ENCODE measurements at regions not wholly inside any gene's neighbourhood (a gene's known extent, or its start where the extent isn't known, plus 50 kb on each side); places are given as distances from the start of the nearest gene placed in this dataset.

DNA sequence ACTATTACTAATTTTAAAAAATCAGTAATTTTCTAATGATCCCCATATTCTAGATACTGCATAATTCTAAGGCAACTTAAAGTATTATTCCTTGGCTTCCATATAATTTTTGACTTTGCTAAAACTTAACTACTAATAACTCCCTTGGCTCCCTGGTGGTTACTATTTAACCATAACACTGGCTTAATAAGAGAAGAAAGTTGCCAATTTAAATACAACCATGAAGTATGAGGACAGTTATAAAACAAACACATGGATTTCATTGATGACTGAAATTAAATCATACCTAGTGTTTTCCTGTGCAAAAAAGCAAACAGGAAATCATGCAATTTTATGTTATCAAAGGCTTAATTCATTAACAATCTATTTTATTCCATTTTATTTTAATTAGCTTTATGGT, 1073.9 kb downstream of the GRM8 start:
- Histone ChIP-seq H3K27me3 (ENCODE audit: control insufficient read depth, extremely low read depth, insufficient read depth, low read length) (no peaks in the 10 kb centered on the region), H3K9me1 (ENCODE audit: control insufficient read depth, extremely low read depth, insufficient read depth, low read length) (no peaks in the 10 kb centered on the region), H3K36me3 (ENCODE audit: control insufficient read depth in 2 of 2, extremely low read depth in 1 of 2, insufficient read depth in 2 of 2, low read length in 2 of 2) (no peaks in the 10 kb centered on the region), H2AFZ (ENCODE audit: control insufficient read depth, low read length) (no peak overlapping the region), H3K4me1 (ENCODE audit: control insufficient read depth, extremely low read depth, insufficient read depth, low read length) (no peaks in the 10 kb centered on the region), H4K20me1 (ENCODE audit: control insufficient read depth, extremely low read depth, insufficient read depth, low read length) (no peaks in the 10 kb centered on the region), H3K4me2 (ENCODE audit: control insufficient read depth, extremely low read depth, insufficient read depth, low read depth, low read length) (no peak overlapping the region), H3K9me3 (ENCODE audit: control insufficient read depth, low read depth, low read length) (no peaks in the 10 kb centered on the region), H3K4me3 (ENCODE audit: control insufficient read depth in 2 of 3, extremely low read depth in 1 of 3, insufficient read depth in 2 of 3, low read depth in 1 of 3, low read length in 3 of 3) (no peak overlapping the region), H3K27ac (ENCODE audit: control insufficient read depth, insufficient read depth, low read length) (no peak overlapping the region), H3K79me2 (ENCODE audit: control insufficient read depth, insufficient read depth, low read length) (no peaks in the 10 kb centered on the region), H3K9ac (ENCODE audit: control insufficient read depth, extremely low read depth, insufficient read depth, low read length) (no peak overlapping the region)
- no peak for DNase-seq (ENCODE audit: low read depth, low spot score)
- FAIRE-seq = no peak
- TF ChIP-seq, protein P1, sequence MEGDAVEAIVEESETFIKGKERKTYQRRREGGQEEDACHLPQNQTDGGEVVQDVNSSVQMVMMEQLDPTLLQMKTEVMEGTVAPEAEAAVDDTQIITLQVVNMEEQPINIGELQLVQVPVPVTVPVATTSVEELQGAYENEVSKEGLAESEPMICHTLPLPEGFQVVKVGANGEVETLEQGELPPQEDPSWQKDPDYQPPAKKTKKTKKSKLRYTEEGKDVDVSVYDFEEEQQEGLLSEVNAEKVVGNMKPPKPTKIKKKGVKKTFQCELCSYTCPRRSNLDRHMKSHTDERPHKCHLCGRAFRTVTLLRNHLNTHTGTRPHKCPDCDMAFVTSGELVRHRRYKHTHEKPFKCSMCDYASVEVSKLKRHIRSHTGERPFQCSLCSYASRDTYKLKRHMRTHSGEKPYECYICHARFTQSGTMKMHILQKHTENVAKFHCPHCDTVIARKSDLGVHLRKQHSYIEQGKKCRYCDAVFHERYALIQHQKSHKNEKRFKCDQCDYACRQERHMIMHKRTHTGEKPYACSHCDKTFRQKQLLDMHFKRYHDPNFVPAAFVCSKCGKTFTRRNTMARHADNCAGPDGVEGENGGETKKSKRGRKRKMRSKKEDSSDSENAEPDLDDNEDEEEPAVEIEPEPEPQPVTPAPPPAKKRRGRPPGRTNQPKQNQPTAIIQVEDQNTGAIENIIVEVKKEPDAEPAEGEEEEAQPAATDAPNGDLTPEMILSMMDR (optimal IDR thresholded peaks at IDR 0.05 in 1 of 3, IDR thresholded peaks at IDR 0.05 in 1 of 3, conservative IDR thresholded peaks at IDR 0.05 in 1 of 3; ENCODE audit: extremely low read depth in 1 of 3, insufficient read depth in 2 of 3, low read length in 3 of 3) = no peak
- dilution Hi-C loops (cut with MboI; ENCODE audit: extremely low pct_ligation_motif_present, low sequenced_read_pairs) = no loop called here

DNA sequence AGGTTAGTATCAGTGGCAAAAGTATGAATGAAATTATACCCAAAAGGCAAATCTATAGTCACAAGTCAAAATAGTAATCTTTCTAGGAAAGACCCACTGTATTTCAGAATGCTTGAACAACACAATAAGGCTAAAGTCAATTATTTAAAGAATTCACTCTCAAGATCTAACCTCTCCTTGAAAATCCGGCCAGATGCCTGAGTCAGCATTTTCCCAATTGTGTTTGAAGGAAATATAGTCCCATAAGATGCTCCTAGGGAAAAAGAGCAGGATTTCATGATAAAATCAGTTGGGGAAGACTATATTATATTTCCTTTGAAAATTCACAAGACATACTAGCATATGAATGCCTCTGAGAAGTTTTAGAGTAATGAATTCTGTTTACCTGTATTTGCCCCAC, 1075.0 kb downstream of the GRM8 start:
- H3K9ac ChIP-seq (ENCODE audit: control insufficient read depth, extremely low read depth, insufficient read depth, low read length) = no peak overlapping the region
- no peak for FAIRE-seq
- H3K27me3 ChIP-seq (ENCODE audit: control insufficient read depth, extremely low read depth, insufficient read depth, low read length) = no peaks in the 10 kb centered on the region
- H3K4me2 ChIP-seq (ENCODE audit: control insufficient read depth, extremely low read depth, insufficient read depth, low read depth, low read length) = no peak overlapping the region
- no peaks in the 10 kb centered on the region for H4K20me1 ChIP-seq (ENCODE audit: control insufficient read depth, extremely low read depth, insufficient read depth, low read length)
- no peak for TF ChIP-seq EZH2 (IDR thresholded peaks at IDR 0.05; ENCODE audit: low read length)
- TF ChIP-seq, protein P1 (optimal IDR thresholded peaks at IDR 0.05 in 1 of 3, IDR thresholded peaks at IDR 0.05 in 1 of 3, conservative IDR thresholded peaks at IDR 0.05 in 1 of 3; ENCODE audit: extremely low read depth in 1 of 3, insufficient read depth in 2 of 3, low read length in 3 of 3) = no peak
- no peak overlapping the region for H2AFZ ChIP-seq (ENCODE audit: control insufficient read depth, low read length)
- no peaks in the 10 kb centered on the region for H3K36me3 ChIP-seq (ENCODE audit: control insufficient read depth in 2 of 2, extremely low read depth in 1 of 2, insufficient read depth in 2 of 2, low read length in 2 of 2)
- H3K4me3 ChIP-seq (ENCODE audit: control insufficient read depth in 2 of 3, extremely low read depth in 1 of 3, insufficient read depth in 2 of 3, low read depth in 1 of 3, low read length in 3 of 3) = no peak overlapping the region
- dilution Hi-C loops (cut with MboI; ENCODE audit: extremely low pct_ligation_motif_present, low sequenced_read_pairs) = no loop called here
- no peaks in the 10 kb centered on the region for H3K4me1 ChIP-seq (ENCODE audit: control insufficient read depth, extremely low read depth, insufficient read depth, low read length)
- no peaks in the 10 kb centered on the region for H3K9me3 ChIP-seq (ENCODE audit: control insufficient read depth, low read depth, low read length)
- H3K27ac ChIP-seq (ENCODE audit: control insufficient read depth, insufficient read depth, low read length) = no peak overlapping the region
- no peak for DNase-seq (ENCODE audit: low read depth, low spot score)
- no peaks in the 10 kb centered on the region for H3K79me2 ChIP-seq (ENCODE audit: control insufficient read depth, insufficient read depth, low read length)
- H3K9me1 ChIP-seq (ENCODE audit: control insufficient read depth, extremely low read depth, insufficient read depth, low read length) = no peaks in the 10 kb centered on the region

Data from keratinocyte (primary cell).